SJSA1 (cell line): ENCODE measurements at regions not wholly inside any gene's neighbourhood (a gene's known extent, or its start where the extent isn't known, plus 50 kb on each side); places are given as distances from the start of the nearest gene placed in this dataset.

Source experiments
- DNase-seq, 2 experiments: peaks; one replicate each; pipeline ENCODE4 v3.0.0-alpha.2; 2015 to 2020; ENCODE audit warnings: low spot score in 2 of 2, low read depth in 1 of 2
- H3K27ac ChIP-seq: fragments of 250-450 bp; sonication (Bioruptor Pico); 2 replicates; pipeline ENCODE4 v1.5.1; 2020; ENCODE audit warnings: mild to moderate bottlenecking, moderate library complexity
- H3K27me3 ChIP-seq: fragments of 250-450 bp; sonication (Bioruptor Pico); replicated peaks from 2 replicates; pipeline ENCODE4 v1.5.1; 2020; ENCODE audit warnings: mild to moderate bottlenecking, moderate library complexity
- H3K36me3 ChIP-seq: fragments of 250-450 bp; sonication (Bioruptor Pico); 2 replicates; pipeline ENCODE4 v1.5.1; 2020; ENCODE audit warnings: mild to moderate bottlenecking
- H3K4me1 ChIP-seq: fragments of 250-450 bp; sonication (Bioruptor Pico); replicated peaks from 2 replicates; pipeline ENCODE4 v1.6.1; 2021; ENCODE audit warnings: mild to moderate bottlenecking
- H3K4me3 ChIP-seq: fragments of 250-450 bp; sonication (Bioruptor Pico); 2 replicates; pipeline ENCODE4 v1.5.1; 2020; ENCODE audit warnings: mild to moderate bottlenecking
- H3K9me3 ChIP-seq: fragments of 250-450 bp; sonication (Bioruptor Pico); replicated peaks from 2 replicates; pipeline ENCODE4 v1.5.1; 2020; ENCODE audit warnings: mild to moderate bottlenecking

DNA sequence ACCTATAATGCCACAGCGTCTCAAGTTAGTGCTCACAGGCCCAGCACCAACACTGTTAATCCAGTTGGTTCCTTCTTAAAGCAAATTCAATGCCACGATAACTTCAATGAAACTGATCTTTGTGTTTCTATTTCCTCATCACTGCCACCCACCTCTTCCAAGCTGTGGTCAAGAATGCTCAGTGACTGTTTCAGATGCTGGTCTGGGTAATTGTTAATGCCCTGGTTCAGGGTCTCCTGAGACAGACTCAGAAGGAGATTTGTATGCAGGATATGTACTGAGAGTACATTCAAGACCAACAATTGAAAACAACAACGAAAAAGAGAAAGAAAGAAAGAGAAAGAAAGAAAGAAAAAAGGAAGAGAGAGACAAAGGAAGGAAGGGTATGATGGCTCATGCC, 505.3 kb downstream of the TLE4 start:
- Histone ChIP-seq H3K36me3 (no peaks in the 10 kb centered on the region), H3K9me3 (no peaks in the 10 kb centered on the region), H3K4me3 (no peak overlapping the region), H3K27me3 (no peaks in the 10 kb centered on the region), H3K4me1 (no peaks in the 10 kb centered on the region), H3K27ac (no peak overlapping the region)
- no peak for DNase-seq

DNA sequence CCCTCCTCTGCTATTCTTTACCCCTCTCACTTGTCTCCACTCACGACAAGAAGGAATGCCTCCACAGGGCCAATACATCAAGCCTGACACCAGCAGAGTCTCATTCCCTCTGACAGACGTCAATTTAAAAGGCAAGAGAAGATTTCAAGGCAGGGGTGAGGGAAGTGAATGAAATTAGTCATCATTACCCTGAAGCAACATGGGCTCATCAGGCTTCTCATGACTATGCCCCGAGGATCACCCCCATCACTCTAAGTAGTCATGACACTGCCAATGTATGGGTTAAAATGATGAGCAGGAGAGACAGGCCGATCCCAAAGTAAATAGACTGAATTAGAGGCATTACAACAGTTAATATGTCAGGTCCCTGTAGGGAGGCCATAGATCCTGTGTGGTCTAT, 504.4 kb downstream of the TLE4 start:
- Histone ChIP-seq H3K27me3 (no peaks in the 10 kb centered on the region), H3K36me3 (no peaks in the 10 kb centered on the region), H3K4me1 (no peaks in the 10 kb centered on the region), H3K4me3 (no peak overlapping the region), H3K27ac (no peak overlapping the region), H3K9me3 (no peaks in the 10 kb centered on the region)
- DNase-seq, result no peak

DNA sequence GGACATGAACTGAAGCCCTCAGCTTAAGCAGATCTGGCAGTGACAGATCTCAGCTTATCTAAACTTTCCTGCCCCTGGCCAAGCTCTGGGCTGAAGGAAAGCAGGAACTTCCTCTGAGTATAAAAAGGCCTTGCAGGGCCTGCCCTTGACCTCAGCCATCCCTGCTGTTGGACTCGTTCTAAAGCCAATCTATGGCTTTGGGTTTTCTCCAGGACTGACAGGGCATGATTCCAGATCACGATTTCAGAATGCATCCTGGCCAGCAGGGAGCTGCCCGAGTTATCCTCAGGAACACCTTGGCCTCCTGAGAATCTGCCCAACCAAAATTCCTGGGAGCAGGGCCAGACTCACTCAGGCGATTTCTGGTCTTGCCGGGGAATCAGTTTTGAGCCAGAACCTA, 502.7 kb downstream of the TLE4 start:
- H3K4me3 ChIP-seq, result no peak overlapping the region
- no peak for DNase-seq
- H3K27me3 ChIP-seq, result no peaks in the 10 kb centered on the region
- no peaks in the 10 kb centered on the region for H3K4me1 ChIP-seq
- H3K27ac ChIP-seq, result no peak overlapping the region
- H3K36me3 ChIP-seq, result no peaks in the 10 kb centered on the region
- H3K9me3 ChIP-seq, result no peaks in the 10 kb centered on the region

DNA sequence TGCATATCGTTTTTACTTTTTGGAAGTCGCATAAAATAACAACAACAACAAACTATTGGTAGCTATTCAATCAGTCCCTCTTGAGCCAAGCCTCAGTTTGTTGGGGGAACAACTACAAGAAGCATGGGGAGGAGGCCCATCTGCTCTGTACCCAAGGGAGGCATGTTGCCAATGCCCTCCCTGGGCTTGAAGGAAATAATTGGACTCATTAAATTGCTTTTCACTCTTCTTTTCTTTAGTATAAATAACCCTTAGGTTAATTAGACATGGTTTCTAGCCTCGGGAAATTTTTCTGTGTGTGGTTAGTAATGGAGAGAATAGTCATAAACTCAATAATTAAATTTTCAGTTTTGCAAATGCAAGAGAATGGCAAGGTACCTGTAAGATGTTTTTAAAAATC, 500.7 kb downstream of the TLE4 start:
- H3K9me3 ChIP-seq, result no peaks in the 10 kb centered on the region
- no peak overlapping the region for H3K27ac ChIP-seq
- no peak for DNase-seq
- H3K36me3 ChIP-seq, result no peaks in the 10 kb centered on the region
- H3K27me3 ChIP-seq, result no peaks in the 10 kb centered on the region
- H3K4me3 ChIP-seq, result no peak overlapping the region
- no peaks in the 10 kb centered on the region for H3K4me1 ChIP-seq

DNA sequence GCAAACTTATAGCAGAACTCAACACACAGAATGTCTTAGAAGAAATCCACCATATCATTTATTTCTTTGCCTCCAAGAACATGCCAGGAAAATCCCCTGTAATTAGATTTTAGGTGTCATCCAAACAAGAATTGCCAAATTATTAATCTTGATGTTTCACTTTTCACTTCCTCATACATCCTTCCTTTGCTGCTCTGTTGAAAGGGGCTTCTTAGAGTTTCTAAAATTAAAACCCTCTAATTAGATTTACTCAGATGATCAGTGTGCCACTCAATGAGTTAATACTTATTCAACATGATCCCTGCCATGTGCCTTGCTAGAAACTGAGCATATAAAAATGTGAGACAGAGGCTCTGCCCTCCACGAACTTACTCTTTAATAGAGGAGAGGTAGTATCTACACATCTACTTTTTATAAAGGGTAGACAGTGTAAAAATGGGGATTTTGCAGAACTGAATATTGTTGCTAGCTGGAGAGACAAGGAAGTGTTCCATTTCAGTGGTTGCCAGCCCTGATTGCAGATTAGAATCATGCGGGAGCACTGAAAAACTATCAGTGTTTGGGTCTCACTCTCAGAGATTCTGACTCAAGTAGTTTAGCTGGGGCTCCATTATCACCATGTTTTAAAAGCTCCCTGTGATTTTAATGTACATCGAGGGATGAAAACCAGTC, 498.4 kb downstream of the TLE4 start:
- Histone ChIP-seq H3K9me3 (no peaks in the 10 kb centered on the region), H3K4me1 (no peaks in the 10 kb centered on the region), H3K4me3 (no peak overlapping the region), H3K27me3 (no peaks in the 10 kb centered on the region), H3K36me3 (no peaks in the 10 kb centered on the region), H3K27ac (no peak overlapping the region)
- DNase-seq, result no peak

DNA sequence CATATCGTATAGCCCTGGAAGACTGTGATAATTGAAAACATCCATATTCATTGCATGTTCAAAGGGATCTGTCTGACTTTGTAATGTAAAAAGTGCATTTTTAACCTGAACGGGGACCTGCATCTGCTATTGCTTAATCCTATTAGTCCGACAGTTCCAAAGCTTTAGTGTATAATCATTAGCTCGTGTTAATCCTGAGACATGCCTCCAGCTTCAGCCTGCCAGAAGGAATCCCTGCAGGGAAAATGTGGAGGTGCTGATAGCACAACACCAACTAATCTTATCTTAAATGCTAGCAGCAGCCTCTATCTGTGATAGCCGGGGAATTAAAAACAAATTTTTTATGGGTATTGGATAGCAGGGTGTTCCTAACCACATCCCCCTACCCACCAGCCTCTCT, 495.2 kb downstream of the TLE4 start:
- no peak overlapping the region for H3K27ac ChIP-seq
- H3K4me1 ChIP-seq, result peaks cover 7% of the 10 kb centered on the region
- no peak overlapping the region for H3K4me3 ChIP-seq
- H3K9me3 ChIP-seq, result no peaks in the 10 kb centered on the region
- no peak for DNase-seq
- no peaks in the 10 kb centered on the region for H3K27me3 ChIP-seq
- H3K36me3 ChIP-seq, result no peaks in the 10 kb centered on the region

DNA sequence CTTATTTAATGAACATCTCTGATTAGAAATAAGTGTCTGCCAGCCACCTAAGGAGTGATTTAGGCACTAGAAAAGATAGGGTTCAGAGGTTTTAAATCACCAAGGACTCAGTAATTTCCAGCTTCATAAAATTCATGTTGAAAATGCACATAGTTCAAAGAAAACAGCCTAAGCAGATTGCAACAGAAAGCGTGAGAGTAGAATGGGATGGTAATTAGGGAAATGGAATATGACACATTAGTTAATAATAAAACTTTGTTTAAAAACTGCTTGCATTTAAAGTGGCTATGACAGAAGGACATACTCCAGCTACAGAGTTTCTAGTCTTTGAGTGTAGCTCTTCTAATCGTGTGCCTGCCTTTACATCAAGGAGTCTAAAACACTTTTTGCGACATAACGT, 490.8 kb downstream of the TLE4 start:
- Histone ChIP-seq H3K4me3 (no peak overlapping the region), H3K36me3 (no peaks in the 10 kb centered on the region), H3K4me1 (peaks cover 16% of the 10 kb centered on the region), H3K27me3 (no peaks in the 10 kb centered on the region), H3K9me3 (no peaks in the 10 kb centered on the region), H3K27ac (peak overlapping the region; percentile 55; the same call in 1 of the 2 replicates)
- no peak for DNase-seq

DNA sequence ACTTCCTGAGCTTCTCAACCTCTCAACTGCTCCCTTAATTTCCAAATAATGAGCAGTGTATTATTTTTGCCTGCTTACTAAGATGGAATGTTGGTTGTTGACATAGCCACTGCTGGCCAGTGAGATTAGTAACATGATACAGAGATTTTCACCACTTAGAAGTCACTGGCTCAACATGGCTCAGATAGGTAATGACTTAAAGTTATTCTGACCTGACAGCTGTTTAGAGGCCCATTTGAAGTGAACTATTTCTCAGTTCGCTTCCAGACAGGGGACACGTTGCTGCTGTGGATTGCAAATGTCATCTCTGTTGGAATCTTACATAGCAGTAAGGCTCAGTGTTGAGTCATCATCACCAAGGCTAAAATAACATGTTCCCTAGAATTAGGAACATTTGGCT, 490.2 kb downstream of the TLE4 start:
- Histone ChIP-seq H3K9me3 (no peaks in the 10 kb centered on the region), H3K4me1 (peaks cover 16% of the 10 kb centered on the region), H3K27me3 (no peaks in the 10 kb centered on the region), H3K36me3 (no peaks in the 10 kb centered on the region), H3K27ac (peak overlapping the region; percentile 55), H3K4me3 (no peak overlapping the region)
- peak; percentile 52 to 69 for DNase-seq

DNA sequence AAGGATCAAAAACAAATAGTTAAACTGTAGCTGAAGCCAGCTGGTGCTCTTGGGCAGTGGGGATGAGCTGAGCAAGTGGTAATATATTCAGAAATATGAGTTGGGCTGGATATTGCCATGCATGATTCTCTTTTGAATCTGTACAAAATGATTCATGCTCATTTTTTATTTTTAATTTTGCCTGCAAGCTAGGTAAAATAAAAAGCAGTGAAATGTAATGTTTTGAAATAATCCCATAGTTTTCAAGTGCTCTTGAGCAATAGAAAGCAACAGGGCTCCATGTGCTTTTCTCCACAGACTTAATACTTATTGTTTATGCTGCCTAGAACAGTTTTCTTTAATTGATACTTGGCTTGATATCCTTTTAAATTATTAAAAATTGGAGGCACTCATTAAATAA, 489.3 kb downstream of the TLE4 start:
- Histone ChIP-seq H3K4me1 (peaks cover 16% of the 10 kb centered on the region), H3K27ac (peak overlapping the region; percentile 55; the same call in 1 of the 2 replicates), H3K36me3 (no peaks in the 10 kb centered on the region), H3K9me3 (no peaks in the 10 kb centered on the region), H3K27me3 (no peaks in the 10 kb centered on the region), H3K4me3 (no peak overlapping the region)
- no peak for DNase-seq

DNA sequence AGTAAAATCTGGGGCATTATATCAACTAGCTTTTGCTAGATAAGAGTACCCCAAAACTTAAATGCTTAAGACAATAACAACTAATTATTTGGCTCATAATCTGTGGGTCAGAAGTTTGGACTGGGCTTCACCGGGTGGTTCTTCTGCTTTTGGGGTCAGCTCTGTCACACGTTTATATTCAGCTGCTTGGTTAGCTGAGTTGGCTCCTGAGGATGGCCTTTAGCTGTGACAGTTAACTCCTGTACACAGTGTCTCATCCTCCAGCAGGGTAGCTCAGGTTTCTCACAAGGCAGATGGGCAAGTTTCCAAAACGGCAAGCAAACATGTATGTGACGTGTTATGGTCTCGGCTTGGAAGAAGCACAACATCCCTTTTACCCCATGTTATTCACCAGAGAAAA, 488.2 kb downstream of the TLE4 start:
- H3K4me3 ChIP-seq, result no peak overlapping the region

DNA sequence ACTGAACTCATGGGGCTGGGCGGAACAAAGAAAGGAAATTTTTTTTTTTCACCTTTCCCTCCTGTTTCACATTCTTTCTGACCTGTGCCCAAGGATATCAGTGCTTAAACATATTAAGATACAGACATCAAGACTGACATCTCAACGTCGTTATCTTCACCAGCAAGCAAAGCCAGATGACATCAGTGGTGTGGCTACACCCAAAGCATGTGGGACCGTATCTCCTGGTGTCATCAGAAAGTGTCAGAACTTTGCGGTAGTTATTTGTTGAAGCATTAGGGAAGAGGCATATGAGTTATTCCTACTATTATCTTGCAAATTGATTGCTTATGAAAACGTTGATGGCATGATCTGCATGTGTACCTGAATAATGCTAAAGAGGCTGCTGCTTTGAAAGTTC, 487.4 kb downstream of the TLE4 start:
- Histone ChIP-seq H3K27ac (no peak overlapping the region), H3K36me3 (no peaks in the 10 kb centered on the region), H3K4me1 (peaks cover 16% of the 10 kb centered on the region), H3K9me3 (no peaks in the 10 kb centered on the region), H3K4me3 (no peak overlapping the region), H3K27me3 (no peaks in the 10 kb centered on the region)
- DNase-seq, result no peak

More for the DNA sequence above, 488.2 kb downstream of the TLE4 start:
- no peak for DNase-seq
- Histone ChIP-seq H3K9me3 (no peaks in the 10 kb centered on the region), H3K4me1 (peaks cover 16% of the 10 kb centered on the region), H3K27me3 (no peaks in the 10 kb centered on the region), H3K27ac (no peak overlapping the region), H3K36me3 (no peaks in the 10 kb centered on the region)

DNA sequence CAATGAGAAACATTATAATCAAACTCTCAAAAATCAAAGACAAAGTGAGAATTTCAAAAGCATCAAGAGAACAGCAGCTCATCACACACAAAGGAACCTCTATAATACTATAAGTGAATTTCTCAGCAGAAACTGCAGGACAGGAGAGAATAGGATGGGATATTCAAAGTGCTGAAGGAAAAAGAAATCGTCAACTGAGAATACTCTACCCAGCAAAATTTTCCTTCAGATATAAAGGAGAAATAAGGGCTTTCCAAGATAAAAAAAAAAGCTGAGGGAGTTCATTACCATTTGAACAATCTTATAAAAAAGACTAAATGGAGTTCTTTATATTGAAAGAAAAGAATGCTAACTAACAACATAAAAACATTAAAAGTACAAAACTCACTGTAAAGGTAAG, 481.1 kb downstream of the TLE4 start:
- Histone ChIP-seq H3K4me3 (no peak overlapping the region), H3K36me3 (no peaks in the 10 kb centered on the region), H3K4me1 (peaks cover 15% of the 10 kb centered on the region), H3K27me3 (no peaks in the 10 kb centered on the region), H3K9me3 (0 out of 2 replicates have a peak, but pooled peaks cover 3% of the 10 kb centered on the region), H3K27ac (no peak overlapping the region)
- DNase-seq, result no peak

DNA sequence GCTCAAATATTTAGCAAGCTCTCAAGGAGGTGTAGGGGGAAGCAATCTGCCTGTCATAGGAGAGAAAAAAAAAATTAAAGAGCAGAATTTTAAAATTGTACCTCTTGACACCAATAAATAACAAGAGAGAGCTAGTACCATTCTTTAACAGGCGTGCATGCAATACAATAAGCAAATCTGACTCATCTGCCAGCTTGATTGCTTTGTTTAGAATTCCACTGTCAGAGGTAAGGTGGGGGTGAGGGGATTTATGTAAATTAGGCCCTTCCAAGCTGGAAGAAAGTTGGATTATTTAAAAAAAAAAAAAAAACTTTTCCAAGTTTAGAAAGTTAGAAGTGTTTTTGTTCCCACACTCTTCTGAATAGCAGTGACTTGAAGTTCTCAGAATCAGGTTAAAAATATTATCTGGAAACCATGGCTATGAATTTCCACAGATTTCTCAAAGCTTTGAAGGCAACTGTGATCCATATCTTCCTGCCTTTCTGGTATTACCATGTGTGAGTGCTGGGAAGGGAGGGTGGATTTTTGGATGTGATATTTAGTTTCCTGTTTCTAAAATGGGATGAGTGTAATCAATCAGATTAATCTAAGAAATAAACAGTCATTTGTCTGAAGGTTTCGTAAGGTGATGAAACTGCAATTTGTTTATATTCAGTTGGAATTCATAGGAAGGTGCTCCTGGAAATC, 477.5 kb downstream of the TLE4 start:
- no peak overlapping the region for H3K4me3 ChIP-seq
- H3K27me3 ChIP-seq, result no peaks in the 10 kb centered on the region
- no peaks in the 10 kb centered on the region for H3K36me3 ChIP-seq
- H3K9me3 ChIP-seq, result 0 out of 2 replicates have a peak, but pooled peaks cover 3% of the 10 kb centered on the region
- peaks cover 15% of the 10 kb centered on the region for H3K4me1 ChIP-seq
- peak overlapping the region; percentile 30; the same call in 1 of the 2 replicates for H3K27ac ChIP-seq
- DNase-seq, result peak in 1 of 2 experiments; percentile 42

DNA sequence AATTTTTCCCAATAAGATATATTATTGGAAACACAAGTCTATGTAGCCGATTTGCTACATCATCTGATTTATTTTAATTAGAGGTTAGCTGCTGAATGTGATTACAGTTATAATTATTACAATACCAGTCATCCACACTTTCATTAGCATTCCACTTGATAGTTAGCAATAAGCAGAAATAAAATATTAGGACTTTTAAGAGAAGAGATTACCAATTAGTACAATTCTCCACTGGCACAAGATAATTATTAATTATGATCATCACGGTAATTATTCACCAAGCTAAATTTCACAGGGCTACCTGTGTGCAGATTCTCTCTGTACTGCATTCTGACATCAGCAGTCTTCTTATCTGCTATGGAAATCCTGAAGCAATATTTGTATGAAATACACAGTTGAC, 474.7 kb downstream of the TLE4 start:
- Histone ChIP-seq H3K4me3 (no peak overlapping the region), H3K4me1 (peaks cover 15% of the 10 kb centered on the region), H3K9me3 (no peaks in the 10 kb centered on the region), H3K36me3 (no peaks in the 10 kb centered on the region), H3K27me3 (no peaks in the 10 kb centered on the region), H3K27ac (no peak overlapping the region)
- no peak for DNase-seq
